GM12892 (cell line): ENCODE measurements at regions not wholly inside any gene's neighbourhood (a gene's known extent, or its start where the extent isn't known, plus 50 kb on each side); places are given as distances from the start of the nearest gene placed in this dataset.

Experiments used
- POLR2A ChIP-seq: IDR thresholded peaks from 2 replicates; pipeline ENCODE4 v1.6.1; 2011; ENCODE audit warnings: low read depth, low read length, control low read depth
- POLR2AphosphoS5 ChIP-seq: IDR thresholded peaks from 2 replicates; pipeline ENCODE4 v1.6.1; 2011; ENCODE audit warnings: low read depth, low read length, control low read depth

- no peak for TF ChIP-seq POLR2A
- TF ChIP-seq POLR2AphosphoS5 = no peak
Observed at GRCh38 chr10:129360046-129360445, 107.0 kb upstream of the MGMT start.
